ENCODE measurements at regions not wholly inside any gene's neighbourhood (a gene's known extent, or its start where the extent isn't known, plus 50 kb on each side); places are given as distances from the start of the nearest gene placed in this dataset.

- H3K4me1 ChIP-seq = peaks cover 0 to 16% (median 0%) of the 10 kb centered on the region in 3 donors
- no peaks in the 10 kb centered on the region for H3K27me3 ChIP-seq
- H3K9me3 ChIP-seq = no peaks in the 10 kb centered on the region
- no peak for ATAC-seq
- H3K27ac ChIP-seq = no peak overlapping the region
- H3K4me3 ChIP-seq = no peak overlapping the region
- no peaks in the 10 kb centered on the region for H3K36me3 ChIP-seq
- TF ChIP-seq CTCF (IDR thresholded peaks at IDR 0.05) (no peak), POLR2A (IDR thresholded peaks at IDR 0.05) (no peak), EP300 (IDR thresholded peaks at IDR 0.05) (no peak), POLR2AphosphoS5 (IDR thresholded peaks at IDR 0.05) (no peak)
- 63 to 77% methylated on average over 7 to 9 of the region's 9 CpGs for WGBS, 2 donors (ENCODE audit: low coverage in 1 of 2)
Observed at GRCh38 chr18:7516266-7517117, 50.6 kb upstream of the PTPRM start.

Small RNA genes in the stretch of these regions (small RNA-seq; reads per million reads assigned to genes)
- gene RF00554 = 0 reads per million in 4 donors

Measured in gastroesophageal sphincter (tissue), 4 donors.